Posterior vena cava (tissue), 2 donors: ENCODE measurements at regions not wholly inside any gene's neighbourhood (a gene's known extent, or its start where the extent isn't known, plus 50 kb on each side); places are given as distances from the start of the nearest gene placed in this dataset.

ENCODE experiments used
- DNase-seq: peaks from one replicate; pipeline ENCODE4 v3.0.0-alpha.2; 2020; ENCODE audit warnings: low spot score
- intact Hi-C, 2 donors: fragments of 100-400 bp; cut with DNase I; formaldehyde crosslinking; loops; one replicate each; pipeline versions ENCODE4 v1.14.1 to v1.14.2; 2022 to 2023
- donor health status: DM: yes; HTN: yes; CAD: no.
- donor health status: DM: yes; HTN: yes; CAD: no.

- intact Hi-C loops, result no loop called here
- DNase-seq, result no peak
These were observed 252.4 kb downstream of the KLF6 start for GRCh38 chr10:3532644-3533043.

GRCh38 chr10:3531670-3532069, 253.3 kb downstream of the KLF6 start:
- DNase-seq, result no peak
- intact Hi-C loops, result no loop called here

GRCh38 chr10:3530783-3531645, 254.0 kb downstream of the KLF6 start:
- DNase-seq, result no peak
- intact Hi-C loops, result no loop called here

- DNase-seq, result no peak
- intact Hi-C loops, result no loop called here
These were observed 254.7 kb downstream of the KLF6 start for GRCh38 chr10:3530346-3530745.

GRCh38 chr10:3529691-3530090, 255.3 kb downstream of the KLF6 start:
- no peak for DNase-seq
- intact Hi-C loops, result loop anchor here in 1 of 2 donors (5.0 kb wide), 1 partner anchor 47 kb away; no protein-coding TSS in a partner anchor

GRCh38 chr10:3528823-3529403, 256.1 kb downstream of the KLF6 start:
- no peak for DNase-seq
- intact Hi-C loops, result loop anchor here in 1 of 2 donors (5.0 kb wide), 1 partner anchor 47 kb away; no protein-coding TSS in a partner anchor

- intact Hi-C loops, result loop anchor here in 1 of 2 donors (5.0 kb wide), 1 partner anchor 46 kb away; no protein-coding TSS in a partner anchor
- DNase-seq, result no peak
These were observed 256.7 kb downstream of the KLF6 start for GRCh38 chr10:3528271-3528670.

- no peak for DNase-seq
- intact Hi-C loops, result loop anchor here in 1 of 2 donors (5.0 kb wide), 1 partner anchor 46 kb away; no protein-coding TSS in a partner anchor
These were observed 257.1 kb downstream of the KLF6 start for GRCh38 chr10:3527869-3528268.

- no peak for DNase-seq
- intact Hi-C loops, result loop anchor here in 1 of 2 donors (5.0 kb wide), 1 partner anchor 45 kb away; no protein-coding TSS in a partner anchor
These were observed 258.1 kb downstream of the KLF6 start for GRCh38 chr10:3526727-3527501.

- intact Hi-C loops, result loop anchor here in 1 of 2 donors (5.0 kb wide), 1 partner anchor 44 kb away; no protein-coding TSS in a partner anchor
- no peak for DNase-seq
These were observed 259.1 kb downstream of the KLF6 start for GRCh38 chr10:3525832-3526449.

GRCh38 chr10:3524086-3524960, 260.7 kb downstream of the KLF6 start:
- intact Hi-C loops, result no loop called here
- no peak for DNase-seq

GRCh38 chr10:3523309-3524050, 261.5 kb downstream of the KLF6 start:
- no peak for DNase-seq
- intact Hi-C loops, result no loop called here

GRCh38 chr10:3516923-3517255, 268.1 kb downstream of the KLF6 start:
- intact Hi-C loops, result no loop called here

GRCh38 chr10:3516234-3516922, 268.6 kb downstream of the KLF6 start:
- intact Hi-C loops, result no loop called here
- DNase-seq, result no peak

More at GRCh38 chr10:3516923-3517255, 268.1 kb downstream of the KLF6 start:
- DNase-seq, result no peak

GRCh38 chr10:3514691-3515090, 270.3 kb downstream of the KLF6 start:
- no peak for DNase-seq
- intact Hi-C loops, result no loop called here

GRCh38 chr10:3512263-3512662, 272.7 kb downstream of the KLF6 start:
- DNase-seq, result no peak
- intact Hi-C loops, result no loop called here

- intact Hi-C loops, result no loop called here
- DNase-seq, result no peak
These were observed 273.5 kb downstream of the KLF6 start for GRCh38 chr10:3511483-3511882.
